Neural progenitor cell (in vitro differentiated cells): ENCODE measurements at regions not wholly inside any gene's neighbourhood (a gene's known extent, or its start where the extent isn't known, plus 50 kb on each side); places are given as distances from the start of the nearest gene placed in this dataset.

Source experiments
- DNase-seq: peaks from one replicate; pipeline ENCODE4 v3.0.0-alpha.2; 2016; ENCODE audit warnings: low spot score
- H2AFZ ChIP-seq: fragments of 200-600 bp; sonication (generic); replicated peaks from 2 replicates; pipeline ENCODE4 v1.6.1; 2016; ENCODE audit warnings: antibody characterized with exemption
- H3F3A ChIP-seq: fragments of 200-600 bp; sonication (generic); 2 replicates; pipeline ENCODE4 v1.6.1; 2016; ENCODE audit warnings: antibody characterized with exemption, low read depth
- H3K27ac ChIP-seq: fragments of 200-600 bp; sonication (generic); 2 replicates; pipeline ENCODE4 v1.5.1; 2016; ENCODE audit warnings: mild to moderate bottlenecking
- H3K27me3 ChIP-seq: fragments of 200-600 bp; sonication (generic); 2 replicates; pipeline ENCODE4 v1.6.1; 2016; ENCODE audit warnings: mild to moderate bottlenecking, moderate library complexity
- H3K36me3 ChIP-seq: fragments of 200-600 bp; sonication (generic); 2 replicates; pipeline ENCODE4 v1.5.1; 2016
- H3K4me1 ChIP-seq: fragments of 200-600 bp; sonication (generic); 2 replicates; pipeline ENCODE4 v1.6.1; 2016; ENCODE audit warnings: mixed run types
- H3K4me2 ChIP-seq: fragments of 200-600 bp; sonication (generic); 2 replicates; pipeline ENCODE4 v1.6.1; 2016
- H3K4me3 ChIP-seq: fragments of 200-600 bp; sonication (generic); 2 replicates; pipeline ENCODE4 v1.5.1; 2016
- H3K79me2 ChIP-seq: fragments of 200-600 bp; sonication (generic); 2 replicates; pipeline ENCODE4 v1.6.1; 2016; ENCODE audit warnings: low read depth
- H3K9ac ChIP-seq: fragments of 200-600 bp; sonication (generic); 2 replicates; pipeline ENCODE4 v1.6.1; 2016
- H3K9me3 ChIP-seq: fragments of 200-600 bp; sonication (generic); 2 replicates; pipeline ENCODE4 v1.5.1; 2016; ENCODE audit warnings: low read depth
- H4K20me1 ChIP-seq: fragments of 200-600 bp; sonication (generic); 2 replicates; pipeline ENCODE4 v1.6.1; 2016; ENCODE audit warnings: low read depth
- H3K27ac Mint-ChIP-seq: 3 replicates; pipeline ENCODE4 v1.8.0; 2021; ENCODE audit warnings: mixed read lengths
- H3K27me3 Mint-ChIP-seq: 2 replicates; pipeline ENCODE4 v1.8.0; 2022; ENCODE audit warnings: low read depth, mild to moderate bottlenecking, inconsistent platforms, moderate library complexity, mixed read lengths; ENCODE audit not compliant: insufficient read depth
- H3K36me3 Mint-ChIP-seq: 3 replicates; pipeline ENCODE4 v1.8.0; 2021; ENCODE audit warnings: mixed read lengths
- H3K4me1 Mint-ChIP-seq: 3 replicates; pipeline ENCODE4 v1.8.0; 2021; ENCODE audit warnings: mixed read lengths
- H3K4me3 Mint-ChIP-seq: 3 replicates; pipeline ENCODE4 v1.8.0; 2021; ENCODE audit warnings: mild to moderate bottlenecking, moderate library complexity, mixed read lengths
- H3K9me3 Mint-ChIP-seq: 3 replicates; pipeline ENCODE4 v1.8.0; 2020; ENCODE audit warnings: mixed read lengths
- EZH2 ChIP-seq: fragments of 200-600 bp; sonication (generic); IDR thresholded peaks from 2 replicates; pipeline ENCODE4 v1.6.1; 2017; ENCODE audit warnings: antibody characterized with exemption, mild to moderate bottlenecking, moderate library complexity
- EZH2phosphoT487 ChIP-seq: fragments of 200-600 bp; sonication (generic); IDR thresholded peaks from 2 replicates; pipeline ENCODE4 v1.6.1; 2017; ENCODE audit warnings: antibody characterized with exemption
- TF ChIP-seq, protein P1 (sequence below): fragments of 200-600 bp; sonication (generic); IDR thresholded peaks from 2 replicates; pipeline ENCODE4 v1.5.1; 2017; ENCODE audit warnings: antibody characterized with exemption, mild to moderate bottlenecking

DNA sequence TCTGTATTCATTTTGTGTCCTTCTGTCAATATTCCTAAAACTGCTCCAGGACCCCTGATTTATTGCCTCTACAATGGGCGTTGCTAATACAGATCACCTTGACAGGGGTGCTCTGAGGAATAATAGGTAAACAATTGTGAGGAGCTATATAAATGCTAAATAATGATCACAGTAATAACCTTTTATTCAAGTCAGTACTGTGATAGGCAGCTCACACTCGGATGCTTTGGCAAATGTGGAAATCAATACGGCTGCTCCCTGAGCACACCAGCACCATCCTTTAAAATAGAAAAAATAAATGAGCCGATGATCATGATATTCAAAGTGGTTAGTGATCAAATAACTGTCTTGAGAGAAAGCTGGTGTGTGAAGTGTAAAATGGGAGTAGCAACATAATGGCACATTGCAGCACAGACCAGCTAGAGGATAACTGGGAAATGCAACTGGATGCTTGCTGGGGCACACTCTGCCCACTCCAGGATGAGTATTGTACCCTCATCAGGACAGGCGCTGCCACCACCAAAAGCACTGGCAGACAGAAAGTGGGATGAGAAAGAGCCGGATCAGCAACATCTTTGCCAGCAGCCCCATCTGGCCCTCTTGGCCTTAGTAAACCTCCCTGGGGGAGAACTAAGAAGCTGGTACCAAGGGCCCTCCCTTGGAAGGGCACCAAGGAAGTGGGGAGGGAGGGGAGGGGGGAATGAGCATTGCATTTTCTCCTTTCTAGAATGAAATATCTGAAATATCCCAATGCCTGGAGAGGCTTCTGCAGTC lies 69.4 kb upstream of the SPATA31D4 start:
- Mint-ChIP-seq H3K9me3 (no peaks in the 10 kb centered on the region), H3K27ac (no peak overlapping the region), H3K4me3 (no peak overlapping the region), H3K4me1 (no peaks in the 10 kb centered on the region), H3K27me3 (peaks cover 10% of the 10 kb centered on the region), H3K36me3 (no peaks in the 10 kb centered on the region)
- Histone ChIP-seq H4K20me1 (no peaks in the 10 kb centered on the region), H3K4me2 (no peak overlapping the region), H3K9ac (no peak overlapping the region), H3K4me1 (no peaks in the 10 kb centered on the region), H2AFZ (no peak overlapping the region), H3K27ac (no peak overlapping the region), H3K9me3 (no peaks in the 10 kb centered on the region), H3K79me2 (no peaks in the 10 kb centered on the region), H3K4me3 (no peak overlapping the region), H3K27me3 (no peaks in the 10 kb centered on the region), H3K36me3 (no peaks in the 10 kb centered on the region), H3F3A (no peaks in the 10 kb centered on the region)
- DNase-seq = no peak
- TF ChIP-seq, protein P1, sequence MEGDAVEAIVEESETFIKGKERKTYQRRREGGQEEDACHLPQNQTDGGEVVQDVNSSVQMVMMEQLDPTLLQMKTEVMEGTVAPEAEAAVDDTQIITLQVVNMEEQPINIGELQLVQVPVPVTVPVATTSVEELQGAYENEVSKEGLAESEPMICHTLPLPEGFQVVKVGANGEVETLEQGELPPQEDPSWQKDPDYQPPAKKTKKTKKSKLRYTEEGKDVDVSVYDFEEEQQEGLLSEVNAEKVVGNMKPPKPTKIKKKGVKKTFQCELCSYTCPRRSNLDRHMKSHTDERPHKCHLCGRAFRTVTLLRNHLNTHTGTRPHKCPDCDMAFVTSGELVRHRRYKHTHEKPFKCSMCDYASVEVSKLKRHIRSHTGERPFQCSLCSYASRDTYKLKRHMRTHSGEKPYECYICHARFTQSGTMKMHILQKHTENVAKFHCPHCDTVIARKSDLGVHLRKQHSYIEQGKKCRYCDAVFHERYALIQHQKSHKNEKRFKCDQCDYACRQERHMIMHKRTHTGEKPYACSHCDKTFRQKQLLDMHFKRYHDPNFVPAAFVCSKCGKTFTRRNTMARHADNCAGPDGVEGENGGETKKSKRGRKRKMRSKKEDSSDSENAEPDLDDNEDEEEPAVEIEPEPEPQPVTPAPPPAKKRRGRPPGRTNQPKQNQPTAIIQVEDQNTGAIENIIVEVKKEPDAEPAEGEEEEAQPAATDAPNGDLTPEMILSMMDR = no peak
- TF ChIP-seq EZH2phosphoT487 (no peak), EZH2 (no peak)

DNA sequence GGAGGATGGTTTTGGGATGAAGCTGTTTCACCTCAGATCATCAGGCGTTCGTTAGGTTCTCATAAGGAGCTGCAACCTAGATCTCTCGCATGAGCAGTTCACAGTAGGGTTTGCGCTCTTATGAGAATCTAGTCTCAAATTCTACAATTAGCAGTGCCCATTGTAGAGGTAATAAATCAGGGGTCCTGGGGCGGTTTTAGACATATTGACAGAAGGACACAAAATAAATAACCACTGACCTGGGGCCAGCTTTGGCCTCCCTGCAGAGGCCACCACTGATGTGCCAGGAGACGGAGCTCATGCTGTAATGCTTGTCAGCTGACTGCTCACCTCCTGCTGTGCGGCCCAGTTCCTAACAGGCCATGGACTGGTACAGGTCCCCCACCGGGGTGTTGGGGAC lies 67.6 kb upstream of the SPATA31D4 start:
- Histone ChIP-seq H2AFZ (no peak overlapping the region), H3K9me3 (no peaks in the 10 kb centered on the region), H3K27ac (no peak overlapping the region), H3K4me3 (no peak overlapping the region), H3K4me2 (no peak overlapping the region), H3K79me2 (no peaks in the 10 kb centered on the region), H3F3A (no peaks in the 10 kb centered on the region), H3K9ac (no peak overlapping the region), H3K27me3 (no peaks in the 10 kb centered on the region), H3K4me1 (no peaks in the 10 kb centered on the region), H4K20me1 (no peaks in the 10 kb centered on the region), H3K36me3 (no peaks in the 10 kb centered on the region)
- Mint-ChIP-seq H3K27me3 (peaks cover 10% of the 10 kb centered on the region), H3K27ac (no peak overlapping the region), H3K9me3 (no peaks in the 10 kb centered on the region), H3K36me3 (no peaks in the 10 kb centered on the region), H3K4me3 (no peak overlapping the region), H3K4me1 (no peaks in the 10 kb centered on the region)
- no peak for TF ChIP-seq EZH2phosphoT487
- no peak for TF ChIP-seq EZH2
- TF ChIP-seq, protein P1 = no peak
- no peak for DNase-seq

DNA sequence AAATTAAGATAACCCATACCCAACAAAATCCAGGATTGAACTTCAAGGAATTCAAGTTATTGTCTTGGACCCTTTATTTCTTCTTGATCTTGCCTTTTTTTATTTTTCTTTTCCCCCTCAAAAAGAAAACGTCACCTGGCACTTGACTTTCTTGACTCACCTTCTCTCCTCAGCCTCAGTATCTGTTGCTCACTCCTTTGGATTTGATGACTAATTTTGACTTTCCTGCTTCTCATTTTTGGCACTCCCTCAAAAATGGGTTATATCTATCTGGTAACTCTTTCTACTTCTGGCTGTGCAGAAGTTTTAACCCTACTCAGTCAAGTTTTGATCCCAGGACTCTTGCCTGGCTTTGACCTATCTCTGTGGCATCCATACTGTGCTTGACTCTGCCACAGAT lies 66.6 kb upstream of the SPATA31D4 start:
- no peak for DNase-seq
- H3K27me3 ChIP-seq = no peaks in the 10 kb centered on the region
- no peaks in the 10 kb centered on the region for H3K9me3 ChIP-seq
- H2AFZ ChIP-seq = no peak overlapping the region
- H3K4me3 ChIP-seq = no peak overlapping the region
- TF ChIP-seq EZH2 (no peak), EZH2phosphoT487 (no peak)
- TF ChIP-seq, protein P1 = no peak
- H3F3A ChIP-seq = no peaks in the 10 kb centered on the region
- no peak overlapping the region for H3K27ac Mint-ChIP-seq
- H3K27ac ChIP-seq = no peak overlapping the region
- no peaks in the 10 kb centered on the region for H3K36me3 Mint-ChIP-seq
- H3K4me1 ChIP-seq = no peaks in the 10 kb centered on the region
- no peaks in the 10 kb centered on the region for H4K20me1 ChIP-seq
- H3K4me3 Mint-ChIP-seq = no peak overlapping the region
- no peak overlapping the region for H3K9ac ChIP-seq
- H3K9me3 Mint-ChIP-seq = peaks cover 3% of the 10 kb centered on the region
- H3K79me2 ChIP-seq = no peaks in the 10 kb centered on the region
- no peaks in the 10 kb centered on the region for H3K4me1 Mint-ChIP-seq
- no peak overlapping the region for H3K4me2 ChIP-seq
- no peaks in the 10 kb centered on the region for H3K36me3 ChIP-seq
- peaks cover 10% of the 10 kb centered on the region for H3K27me3 Mint-ChIP-seq
